ENCODE measurements at regions not wholly inside any gene's neighbourhood (a gene's known extent, or its start where the extent isn't known, plus 50 kb on each side); places are given as distances from the start of the nearest gene placed in this dataset.

DNA sequence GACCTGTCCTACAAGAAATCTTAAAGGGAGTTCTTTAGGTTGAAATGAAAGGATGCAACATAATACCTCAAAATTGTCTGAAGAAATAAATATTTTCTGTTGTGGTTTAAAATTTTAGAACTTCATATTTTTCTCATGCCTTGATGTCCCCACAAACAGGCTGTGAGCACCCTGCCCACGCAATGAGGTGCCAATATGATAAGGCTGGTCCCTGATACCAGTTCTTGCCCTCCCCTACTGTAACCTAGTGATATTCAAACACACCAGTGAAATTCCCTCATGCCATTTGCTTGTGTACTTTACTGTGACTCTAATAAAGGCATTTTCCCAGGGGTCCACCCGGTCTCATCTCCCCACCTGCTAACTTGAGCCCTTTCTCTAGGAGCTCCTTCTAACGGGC, 67.3 kb upstream of the SIRPG start:
- no peak for TF ChIP-seq EZH2 (IDR thresholded peaks at IDR 0.05; ENCODE audit: borderline replicate concordance, low read length)
- TF ChIP-seq CTCF (IDR thresholded peaks at IDR 0.05; ENCODE audit: low read length): no peak
- no peaks in the 10 kb centered on the region for H3K9me2 ChIP-seq (ENCODE audit: low read depth, low read length)
- H4K20me1 ChIP-seq (ENCODE audit: insufficient read depth, low read length): no peaks in the 10 kb centered on the region
- no peaks in the 10 kb centered on the region for H3K79me2 ChIP-seq (ENCODE audit: insufficient read depth, low read length)
- H3K9me3 ChIP-seq (ENCODE audit: low read length): no peaks in the 10 kb centered on the region
- no peaks in the 10 kb centered on the region; the same call in 1 of the 2 replicates for H3K27me3 ChIP-seq (ENCODE audit: insufficient read depth, low read length)
- no peak overlapping the region for H3K27ac ChIP-seq (ENCODE audit: low read depth, low read length, poor library complexity, severe bottlenecking)
- no peak overlapping the region for H3K4me3 ChIP-seq (ENCODE audit: low read depth, low read length, poor library complexity, severe bottlenecking)
- no peak overlapping the region for H3K9ac ChIP-seq (ENCODE audit: low read length)
- no peaks in the 10 kb centered on the region for H3K36me3 ChIP-seq (ENCODE audit: insufficient read depth, low read length)
- H3F3A ChIP-seq (ENCODE audit: insufficient read depth, low read length): no peaks in the 10 kb centered on the region
- no peaks in the 10 kb centered on the region for H3K4me1 ChIP-seq (ENCODE audit: insufficient read depth, low read length, severe bottlenecking)
- no peak overlapping the region for H3K4me2 ChIP-seq (ENCODE audit: low read length)
- no peak overlapping the region for H2AFZ ChIP-seq (ENCODE audit: low read length)

- Histone ChIP-seq H3K4me1 (ENCODE audit: insufficient read depth, low read length, severe bottlenecking) (no peaks in the 10 kb centered on the region), H3F3A (ENCODE audit: insufficient read depth, low read length) (no peaks in the 10 kb centered on the region), H3K4me3 (ENCODE audit: low read depth, low read length, poor library complexity, severe bottlenecking) (no peak overlapping the region), H3K9me3 (ENCODE audit: low read length) (no peaks in the 10 kb centered on the region), H3K9ac (ENCODE audit: low read length) (no peak overlapping the region), H3K27ac (ENCODE audit: low read depth, low read length, poor library complexity, severe bottlenecking) (no peak overlapping the region), H3K4me2 (ENCODE audit: low read length) (no peak overlapping the region), H4K20me1 (ENCODE audit: insufficient read depth, low read length) (no peaks in the 10 kb centered on the region), H3K79me2 (ENCODE audit: insufficient read depth, low read length) (no peaks in the 10 kb centered on the region), H2AFZ (ENCODE audit: low read length) (no peak overlapping the region), H3K27me3 (ENCODE audit: insufficient read depth, low read length) (no peaks in the 10 kb centered on the region; the same call in 1 of the 2 replicates), H3K9me2 (ENCODE audit: low read depth, low read length) (no peaks in the 10 kb centered on the region), H3K36me3 (ENCODE audit: insufficient read depth, low read length) (no peaks in the 10 kb centered on the region)
- TF ChIP-seq EZH2 (IDR thresholded peaks at IDR 0.05; ENCODE audit: borderline replicate concordance, low read length): no peak
- TF ChIP-seq CTCF (IDR thresholded peaks at IDR 0.05; ENCODE audit: low read length): no peak
These were observed 65.0 kb upstream of the SIRPG start for GRCh38 chr20:1722513-1723050.

GRCh38 chr20:1721687-1722512, 64.3 kb upstream of the SIRPG start:
- Histone ChIP-seq H3K36me3 (ENCODE audit: insufficient read depth, low read length) (no peaks in the 10 kb centered on the region), H3K4me2 (ENCODE audit: low read length) (no peak overlapping the region), H3K9me2 (ENCODE audit: low read depth, low read length) (no peaks in the 10 kb centered on the region), H3K4me3 (ENCODE audit: low read depth, low read length, poor library complexity, severe bottlenecking) (no peak overlapping the region), H3K27ac (ENCODE audit: low read depth, low read length, poor library complexity, severe bottlenecking) (no peak overlapping the region), H3K27me3 (ENCODE audit: insufficient read depth, low read length) (no peaks in the 10 kb centered on the region; the same call in 1 of the 2 replicates), H3K4me1 (ENCODE audit: insufficient read depth, low read length, severe bottlenecking) (no peaks in the 10 kb centered on the region), H3K79me2 (ENCODE audit: insufficient read depth, low read length) (no peaks in the 10 kb centered on the region), H4K20me1 (ENCODE audit: insufficient read depth, low read length) (no peaks in the 10 kb centered on the region), H3F3A (ENCODE audit: insufficient read depth, low read length) (no peaks in the 10 kb centered on the region), H3K9me3 (ENCODE audit: low read length) (no peaks in the 10 kb centered on the region), H3K9ac (ENCODE audit: low read length) (no peak overlapping the region), H2AFZ (ENCODE audit: low read length) (no peak overlapping the region)
- TF ChIP-seq EZH2 (IDR thresholded peaks at IDR 0.05; ENCODE audit: borderline replicate concordance, low read length): no peak
- no peak for TF ChIP-seq CTCF (IDR thresholded peaks at IDR 0.05; ENCODE audit: low read length)

All from OCI-LY1 (cell line).